SK-N-SH (cell line): ENCODE measurements at regions not wholly inside any gene's neighbourhood (a gene's known extent, or its start where the extent isn't known, plus 50 kb on each side); places are given as distances from the start of the nearest gene placed in this dataset.

Experiments used
- EP300 ChIP-seq, 2 experiments: IDR thresholded peaks; 2 replicates each; pipeline versions ENCODE4 v1.4.0 to v1.6.1; 2012; ENCODE audit warnings: borderline replicate concordance in 1 of 2, low read depth in 1 of 2, low read length in 1 of 2
- EZH2phosphoT487 ChIP-seq: fragments of 200-600 bp; sonication (generic); IDR thresholded peaks from 2 replicates; pipeline ENCODE4 v1.6.1; 2017; ENCODE audit warnings: low read depth, mixed run types, mild to moderate bottlenecking, antibody characterized with exemption, moderate library complexity, borderline replicate concordance
- FOSL2 ChIP-seq: IDR thresholded peaks from 2 replicates; pipeline ENCODE4 v1.4.0; 2012; ENCODE audit warnings: low read depth, mild to moderate bottlenecking, moderate library complexity, borderline replicate concordance
- GABPA ChIP-seq: IDR thresholded peaks from 2 replicates; pipeline ENCODE4 v1.4.0; 2012; ENCODE audit warnings: low read depth, mild to moderate bottlenecking
- NFIC ChIP-seq: IDR thresholded peaks from 2 replicates; pipeline ENCODE4 v1.4.0; 2012; ENCODE audit warnings: borderline replicate concordance
- POLR2AphosphoS5 ChIP-seq: IDR thresholded peaks from 2 replicates; pipeline ENCODE4 v1.6.1; 2012; ENCODE audit warnings: low read depth, low read length
- SIN3A ChIP-seq: IDR thresholded peaks from 2 replicates; pipeline ENCODE4 v1.6.1; 2012; ENCODE audit warnings: low read depth, mild to moderate bottlenecking, low read length, moderate library complexity, borderline replicate concordance
- TAF1 ChIP-seq: IDR thresholded peaks from 2 replicates; pipeline ENCODE4 v1.6.1; 2012; ENCODE audit warnings: low read depth, mild to moderate bottlenecking, low read length, moderate library complexity, borderline replicate concordance
- TF ChIP-seq, protein P1 (sequence below): fragments of 200-600 bp; sonication (generic); IDR thresholded peaks from 2 replicates; pipeline ENCODE4 v1.6.1; 2017; ENCODE audit warnings: antibody characterized with exemption, mild to moderate bottlenecking, moderate library complexity
- TF ChIP-seq, protein P2 (sequence below): IDR thresholded peaks from 2 replicates; pipeline ENCODE4 v1.4.0; 2012; ENCODE audit warnings: low read depth
- TF ChIP-seq, protein P3 (sequence below): IDR thresholded peaks from 2 replicates; pipeline ENCODE4 v1.6.1; 2012; ENCODE audit warnings: mild to moderate bottlenecking, low read depth, low read length, moderate library complexity
- TF ChIP-seq, protein P4 (sequence below): IDR thresholded peaks from 2 replicates; pipeline ENCODE4 v1.4.0; 2012; ENCODE audit warnings: low read depth, borderline replicate concordance

DNA sequence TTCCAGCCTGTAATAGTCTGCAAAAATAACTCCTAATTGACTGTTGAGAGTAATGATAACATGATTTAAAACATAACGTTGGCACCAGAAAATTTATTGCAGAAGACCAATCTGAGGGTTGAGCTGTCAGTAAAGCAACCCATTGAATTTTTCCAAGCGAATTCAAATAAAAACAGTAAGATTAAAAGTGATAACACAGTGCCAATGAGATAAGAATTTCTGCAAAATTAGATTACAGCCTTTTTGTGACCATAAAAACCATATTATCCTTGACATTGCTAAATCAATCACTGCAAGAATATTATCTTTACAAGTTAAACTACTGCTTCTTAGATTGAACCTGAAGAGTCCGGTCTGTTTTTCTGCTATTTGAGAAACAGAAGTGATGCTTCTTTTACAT lies 341.4 kb downstream of the CDH11 start:
- TF ChIP-seq FOSL2 (no peak), POLR2AphosphoS5 (no peak), GABPA (no peak), EZH2phosphoT487 (no peak), TAF1 (no peak), EP300 (IDR thresholded peaks at IDR 0.05; ENCODE audit: borderline replicate concordance in 1 of 2, low read depth in 1 of 2, low read length in 1 of 2) (peak in 1 of 2 experiments; percentile 89; a peak in 2 of 4 replicates), SIN3A (no peak), NFIC (no peak)
- TF ChIP-seq, protein P1, sequence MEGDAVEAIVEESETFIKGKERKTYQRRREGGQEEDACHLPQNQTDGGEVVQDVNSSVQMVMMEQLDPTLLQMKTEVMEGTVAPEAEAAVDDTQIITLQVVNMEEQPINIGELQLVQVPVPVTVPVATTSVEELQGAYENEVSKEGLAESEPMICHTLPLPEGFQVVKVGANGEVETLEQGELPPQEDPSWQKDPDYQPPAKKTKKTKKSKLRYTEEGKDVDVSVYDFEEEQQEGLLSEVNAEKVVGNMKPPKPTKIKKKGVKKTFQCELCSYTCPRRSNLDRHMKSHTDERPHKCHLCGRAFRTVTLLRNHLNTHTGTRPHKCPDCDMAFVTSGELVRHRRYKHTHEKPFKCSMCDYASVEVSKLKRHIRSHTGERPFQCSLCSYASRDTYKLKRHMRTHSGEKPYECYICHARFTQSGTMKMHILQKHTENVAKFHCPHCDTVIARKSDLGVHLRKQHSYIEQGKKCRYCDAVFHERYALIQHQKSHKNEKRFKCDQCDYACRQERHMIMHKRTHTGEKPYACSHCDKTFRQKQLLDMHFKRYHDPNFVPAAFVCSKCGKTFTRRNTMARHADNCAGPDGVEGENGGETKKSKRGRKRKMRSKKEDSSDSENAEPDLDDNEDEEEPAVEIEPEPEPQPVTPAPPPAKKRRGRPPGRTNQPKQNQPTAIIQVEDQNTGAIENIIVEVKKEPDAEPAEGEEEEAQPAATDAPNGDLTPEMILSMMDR: no peak
- TF ChIP-seq, protein P2, sequence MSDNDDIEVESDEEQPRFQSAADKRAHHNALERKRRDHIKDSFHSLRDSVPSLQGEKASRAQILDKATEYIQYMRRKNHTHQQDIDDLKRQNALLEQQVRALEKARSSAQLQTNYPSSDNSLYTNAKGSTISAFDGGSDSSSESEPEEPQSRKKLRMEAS: no peak
- TF ChIP-seq, protein P3, sequence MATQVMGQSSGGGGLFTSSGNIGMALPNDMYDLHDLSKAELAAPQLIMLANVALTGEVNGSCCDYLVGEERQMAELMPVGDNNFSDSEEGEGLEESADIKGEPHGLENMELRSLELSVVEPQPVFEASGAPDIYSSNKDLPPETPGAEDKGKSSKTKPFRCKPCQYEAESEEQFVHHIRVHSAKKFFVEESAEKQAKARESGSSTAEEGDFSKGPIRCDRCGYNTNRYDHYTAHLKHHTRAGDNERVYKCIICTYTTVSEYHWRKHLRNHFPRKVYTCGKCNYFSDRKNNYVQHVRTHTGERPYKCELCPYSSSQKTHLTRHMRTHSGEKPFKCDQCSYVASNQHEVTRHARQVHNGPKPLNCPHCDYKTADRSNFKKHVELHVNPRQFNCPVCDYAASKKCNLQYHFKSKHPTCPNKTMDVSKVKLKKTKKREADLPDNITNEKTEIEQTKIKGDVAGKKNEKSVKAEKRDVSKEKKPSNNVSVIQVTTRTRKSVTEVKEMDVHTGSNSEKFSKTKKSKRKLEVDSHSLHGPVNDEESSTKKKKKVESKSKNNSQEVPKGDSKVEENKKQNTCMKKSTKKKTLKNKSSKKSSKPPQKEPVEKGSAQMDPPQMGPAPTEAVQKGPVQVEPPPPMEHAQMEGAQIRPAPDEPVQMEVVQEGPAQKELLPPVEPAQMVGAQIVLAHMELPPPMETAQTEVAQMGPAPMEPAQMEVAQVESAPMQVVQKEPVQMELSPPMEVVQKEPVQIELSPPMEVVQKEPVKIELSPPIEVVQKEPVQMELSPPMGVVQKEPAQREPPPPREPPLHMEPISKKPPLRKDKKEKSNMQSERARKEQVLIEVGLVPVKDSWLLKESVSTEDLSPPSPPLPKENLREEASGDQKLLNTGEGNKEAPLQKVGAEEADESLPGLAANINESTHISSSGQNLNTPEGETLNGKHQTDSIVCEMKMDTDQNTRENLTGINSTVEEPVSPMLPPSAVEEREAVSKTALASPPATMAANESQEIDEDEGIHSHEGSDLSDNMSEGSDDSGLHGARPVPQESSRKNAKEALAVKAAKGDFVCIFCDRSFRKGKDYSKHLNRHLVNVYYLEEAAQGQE: no peak
- TF ChIP-seq, protein P4, sequence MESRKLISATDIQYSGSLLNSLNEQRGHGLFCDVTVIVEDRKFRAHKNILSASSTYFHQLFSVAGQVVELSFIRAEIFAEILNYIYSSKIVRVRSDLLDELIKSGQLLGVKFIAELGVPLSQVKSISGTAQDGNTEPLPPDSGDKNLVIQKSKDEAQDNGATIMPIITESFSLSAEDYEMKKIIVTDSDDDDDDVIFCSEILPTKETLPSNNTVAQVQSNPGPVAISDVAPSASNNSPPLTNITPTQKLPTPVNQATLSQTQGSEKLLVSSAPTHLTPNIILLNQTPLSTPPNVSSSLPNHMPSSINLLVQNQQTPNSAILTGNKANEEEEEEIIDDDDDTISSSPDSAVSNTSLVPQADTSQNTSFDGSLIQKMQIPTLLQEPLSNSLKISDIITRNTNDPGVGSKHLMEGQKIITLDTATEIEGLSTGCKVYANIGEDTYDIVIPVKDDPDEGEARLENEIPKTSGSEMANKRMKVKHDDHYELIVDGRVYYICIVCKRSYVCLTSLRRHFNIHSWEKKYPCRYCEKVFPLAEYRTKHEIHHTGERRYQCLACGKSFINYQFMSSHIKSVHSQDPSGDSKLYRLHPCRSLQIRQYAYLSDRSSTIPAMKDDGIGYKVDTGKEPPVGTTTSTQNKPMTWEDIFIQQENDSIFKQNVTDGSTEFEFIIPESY: no peak
